PC-3 (cell line): ENCODE measurements at regions not wholly inside any gene's neighbourhood (a gene's known extent, or its start where the extent isn't known, plus 50 kb on each side); places are given as distances from the start of the nearest gene placed in this dataset.

ENCODE experiments used
- ATAC-seq: fragments of 200-7000 bp; cut with Tn5 transposase; 2 replicates; pipeline ENCODE4 v1.9.1; 2020; ENCODE audit warnings: mild to moderate bottlenecking, moderate library complexity
- BruUV-seq: library from RNA; stranded (reverse); fragments of 400-500 nt; replicated peaks from 2 replicates; lab custom pipeline; 2021; lab: Mats Ljungman, UMichigan
- CTCF ChIA-PET: fragments of 300-600 bp; sonication (Branson Sonifier 250); formaldehyde crosslinking; loops from one replicate; lab custom pipeline; 2022; ENCODE audit warnings: antibody characterized with exemption; lab: Charles Lee
- POLR2A ChIA-PET: fragments of 300-600 bp; sonication (Branson Sonifier 250); formaldehyde crosslinking; loops from one replicate; lab custom pipeline; 2022; ENCODE audit warnings: antibody characterized with exemption; ENCODE audit not compliant: unreplicated experiment; lab: Charles Lee
- DNase-seq: peaks from one replicate; pipeline ENCODE4 v3.0.0-alpha.2; 2015
- H2AFZ ChIP-seq: fragments of 300-600 bp; sonication (generic); 2 replicates; pipeline ENCODE4 v1.6.0; 2016; ENCODE audit warnings: antibody characterized with exemption, low read length
- H3F3A ChIP-seq: fragments of 300-600 bp; sonication (generic); one replicate; pipeline ENCODE4 v1.6.0; 2017; ENCODE audit warnings: antibody characterized with exemption, low read length, control low read depth, mild to moderate bottlenecking; ENCODE audit not compliant: unreplicated experiment
- H3K27ac ChIP-seq: fragments of 300-600 bp; sonication (generic); 2 replicates; pipeline ENCODE4 v1.5.1; 2016; ENCODE audit warnings: mild to moderate bottlenecking, low read length
- H3K27me3 ChIP-seq: fragments of 300-600 bp; sonication (generic); 2 replicates; pipeline ENCODE4 v1.6.1; 2016; ENCODE audit warnings: low read length, mixed read lengths
- H3K36me3 ChIP-seq: fragments of 300-600 bp; sonication (generic); 2 replicates; pipeline ENCODE4 v1.6.1; 2016; ENCODE audit warnings: low read depth, mixed run types, low read length, mixed read lengths
- H3K4me1 ChIP-seq: fragments of 300-600 bp; sonication (generic); 2 replicates; pipeline ENCODE4 v1.5.1; 2016; ENCODE audit warnings: low read length; ENCODE audit not compliant: insufficient read depth
- H3K4me2 ChIP-seq: fragments of 300-600 bp; sonication (generic); 2 replicates; pipeline ENCODE4 v1.6.0; 2016; ENCODE audit warnings: low read length
- H3K4me3 ChIP-seq: fragments of 300-600 bp; sonication (generic); 2 replicates; pipeline ENCODE4 v1.5.1; 2016; ENCODE audit warnings: mild to moderate bottlenecking, low read length, mixed read lengths
- H3K79me2 ChIP-seq: fragments of 300-600 bp; sonication (generic); 2 replicates; pipeline ENCODE4 v1.6.1; 2017; ENCODE audit warnings: low read length, mixed read lengths
- H3K9ac ChIP-seq: fragments of 300-600 bp; sonication (generic); 2 replicates; pipeline ENCODE4 v1.6.0; 2016; ENCODE audit warnings: mild to moderate bottlenecking, low read length
- H3K9me2 ChIP-seq: fragments of 300-600 bp; sonication (generic); replicated peaks from 2 replicates; pipeline ENCODE4 v1.6.1; 2016; ENCODE audit warnings: mixed run types, low read length, mixed read lengths
- H3K9me3 ChIP-seq: fragments of 300-600 bp; sonication (generic); 2 replicates; pipeline ENCODE4 v1.6.1; 2016; ENCODE audit warnings: low read length, mixed read lengths
- H4K20me1 ChIP-seq: fragments of 300-600 bp; sonication (generic); 2 replicates; pipeline ENCODE4 v1.6.1; 2016; ENCODE audit warnings: low read length, mixed read lengths
- EZH2 ChIP-seq: fragments of 300-600 bp; sonication (generic); IDR thresholded peaks from one replicate; pipeline ENCODE4 v1.6.1; 2017; ENCODE audit warnings: antibody characterized with exemption, mild to moderate bottlenecking, low read length; ENCODE audit not compliant: unreplicated experiment
- EZH2phosphoT487 ChIP-seq: fragments of 300-600 bp; sonication (generic); IDR thresholded peaks from 2 replicates; pipeline ENCODE4 v1.6.1; 2018; ENCODE audit warnings: mild to moderate bottlenecking, antibody characterized with exemption, low read length, borderline replicate concordance
- intact Hi-C: fragments of 100-400 bp; cut with micrococcal nuclease; formaldehyde crosslinking; loops from 2 replicates; pipeline ENCODE4 v1.9.0; 2023
- TF ChIP-seq, protein P1 (sequence below): fragments of 300-600 bp; sonication (generic); conservative IDR thresholded peaks from 2 replicates; pipeline ENCODE4 v1.5.1; 2017; ENCODE audit warnings: antibody characterized with exemption, low read depth, mild to moderate bottlenecking, low read length

DNA sequence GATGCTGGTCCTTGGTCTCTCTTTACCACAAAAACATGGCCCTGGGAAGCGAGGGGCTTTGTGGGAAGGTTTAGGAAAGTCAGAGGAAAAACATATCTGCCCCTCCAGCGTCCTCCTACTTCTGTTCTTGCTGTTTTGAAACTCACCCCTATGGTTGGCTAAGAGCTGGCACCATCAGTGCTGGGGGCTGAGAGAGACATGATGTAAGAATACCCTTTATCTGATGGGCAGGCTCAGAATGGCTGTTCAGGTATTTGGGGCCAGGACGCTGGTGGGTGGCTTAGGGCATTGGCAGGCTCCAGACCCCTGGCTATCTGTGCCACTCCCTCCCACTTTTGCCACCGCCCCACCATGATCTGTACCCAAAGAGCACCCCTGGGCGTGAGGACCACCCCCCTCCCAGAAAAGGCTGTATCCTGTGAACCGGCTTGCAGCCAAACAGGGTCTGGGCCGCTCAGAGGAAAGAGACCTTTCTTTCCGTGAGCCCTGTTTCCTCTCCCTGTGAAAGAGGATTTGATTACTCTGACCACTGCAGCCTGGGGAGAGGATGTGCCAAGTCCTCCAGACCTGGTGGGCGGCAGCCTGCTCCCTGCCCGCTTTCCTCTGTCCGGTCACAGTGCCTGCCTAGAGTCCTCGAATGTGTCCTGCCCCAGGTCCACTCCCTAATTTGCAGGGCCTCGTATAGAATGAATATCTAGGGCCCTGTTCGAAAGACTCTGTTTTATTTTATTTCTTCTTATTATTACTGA, 61.3 kb upstream of the SLC6A6 start:
- no peaks in the 10 kb centered on the region for H3K36me3 ChIP-seq
- H3K4me2 ChIP-seq, result no peak overlapping the region
- H2AFZ ChIP-seq, result no peak overlapping the region
- ChIA-PET POLR2A (no interaction called here), CTCF (no interaction called here)
- intact Hi-C loops, result no loop called here
- TF ChIP-seq, protein P1, sequence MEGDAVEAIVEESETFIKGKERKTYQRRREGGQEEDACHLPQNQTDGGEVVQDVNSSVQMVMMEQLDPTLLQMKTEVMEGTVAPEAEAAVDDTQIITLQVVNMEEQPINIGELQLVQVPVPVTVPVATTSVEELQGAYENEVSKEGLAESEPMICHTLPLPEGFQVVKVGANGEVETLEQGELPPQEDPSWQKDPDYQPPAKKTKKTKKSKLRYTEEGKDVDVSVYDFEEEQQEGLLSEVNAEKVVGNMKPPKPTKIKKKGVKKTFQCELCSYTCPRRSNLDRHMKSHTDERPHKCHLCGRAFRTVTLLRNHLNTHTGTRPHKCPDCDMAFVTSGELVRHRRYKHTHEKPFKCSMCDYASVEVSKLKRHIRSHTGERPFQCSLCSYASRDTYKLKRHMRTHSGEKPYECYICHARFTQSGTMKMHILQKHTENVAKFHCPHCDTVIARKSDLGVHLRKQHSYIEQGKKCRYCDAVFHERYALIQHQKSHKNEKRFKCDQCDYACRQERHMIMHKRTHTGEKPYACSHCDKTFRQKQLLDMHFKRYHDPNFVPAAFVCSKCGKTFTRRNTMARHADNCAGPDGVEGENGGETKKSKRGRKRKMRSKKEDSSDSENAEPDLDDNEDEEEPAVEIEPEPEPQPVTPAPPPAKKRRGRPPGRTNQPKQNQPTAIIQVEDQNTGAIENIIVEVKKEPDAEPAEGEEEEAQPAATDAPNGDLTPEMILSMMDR, result no peak
- TF ChIP-seq EZH2, result no peak
- TF ChIP-seq EZH2phosphoT487, result no peak
- H3K27ac ChIP-seq, result no peak overlapping the region
- no peaks in the 10 kb centered on the region for H4K20me1 ChIP-seq
- H3K27me3 ChIP-seq, result no peaks in the 10 kb centered on the region
- no peaks in the 10 kb centered on the region for H3F3A ChIP-seq
- no peaks in the 10 kb centered on the region for H3K9me3 ChIP-seq
- H3K9me2 ChIP-seq, result no peaks in the 10 kb centered on the region
- BruUV-seq, result no TSS peak
- DNase-seq, result no peak
- H3K9ac ChIP-seq, result no peak overlapping the region
- peaks cover 20% of the 10 kb centered on the region for H3K4me1 ChIP-seq
- no peak for ATAC-seq
- H3K4me3 ChIP-seq, result no peak overlapping the region
- no peaks in the 10 kb centered on the region for H3K79me2 ChIP-seq

DNA sequence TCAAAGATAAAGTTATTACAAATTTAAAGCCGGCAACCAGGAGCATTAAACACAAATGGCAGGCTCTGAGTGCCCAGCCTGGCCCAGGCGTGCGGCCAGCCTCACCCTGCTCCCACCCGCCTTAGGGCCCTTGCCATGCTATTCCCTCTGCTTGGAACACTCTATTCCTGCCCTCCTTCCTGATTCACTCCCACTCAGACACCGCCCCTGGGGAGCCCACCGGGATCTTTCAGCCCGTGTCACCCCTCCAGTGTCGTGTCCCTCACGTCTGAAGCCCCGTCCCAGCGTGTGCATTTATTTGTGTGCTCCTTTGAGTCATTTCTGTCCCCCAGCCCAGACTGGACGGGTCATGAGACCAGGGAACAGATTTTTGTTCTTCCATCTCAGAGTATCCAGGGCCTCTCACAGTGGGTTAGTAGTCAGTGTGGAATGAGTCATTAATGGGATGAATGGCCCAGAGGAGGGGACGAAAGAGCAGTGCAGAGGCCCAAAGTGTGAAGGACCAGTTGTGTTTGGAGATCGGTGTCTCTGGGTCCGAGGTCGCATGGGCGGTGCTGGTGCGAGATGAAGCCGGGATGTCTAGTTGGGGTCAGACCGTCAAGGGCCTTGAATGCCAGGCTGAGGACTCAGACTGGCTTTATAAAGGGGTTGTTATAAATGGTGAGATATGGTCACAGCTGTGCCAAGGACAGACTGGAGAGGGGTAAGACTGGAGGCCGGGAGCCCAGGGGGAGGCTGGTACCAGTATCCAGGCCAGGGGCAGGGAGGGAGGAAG, 58.9 kb upstream of the SLC6A6 start:
- Histone ChIP-seq H3K79me2 (no peaks in the 10 kb centered on the region), H3K27me3 (no peaks in the 10 kb centered on the region), H3K4me3 (no peak overlapping the region), H3F3A (no peaks in the 10 kb centered on the region), H4K20me1 (no peaks in the 10 kb centered on the region), H3K9me2 (no peaks in the 10 kb centered on the region), H3K4me1 (peaks cover 4% of the 10 kb centered on the region; the same call in 1 of the 2 replicates), H3K9ac (no peak overlapping the region), H3K4me2 (no peak overlapping the region), H3K27ac (no peak overlapping the region), H3K36me3 (no peaks in the 10 kb centered on the region), H2AFZ (no peak overlapping the region), H3K9me3 (no peaks in the 10 kb centered on the region)
- TF ChIP-seq EZH2 (no peak), EZH2phosphoT487 (no peak)
- TF ChIP-seq, protein P1, result no peak
- CTCF ChIA-PET, result no interaction called here
- POLR2A ChIA-PET, result no interaction called here
- no TSS peak for BruUV-seq
- intact Hi-C loops, result no loop called here
- no peak for DNase-seq
- peak; percentile 60 for ATAC-seq
